ENCODE measurements at regions not wholly inside any gene's neighbourhood (a gene's known extent, or its start where the extent isn't known, plus 50 kb on each side); places are given as distances from the start of the nearest gene placed in this dataset.

DNA sequence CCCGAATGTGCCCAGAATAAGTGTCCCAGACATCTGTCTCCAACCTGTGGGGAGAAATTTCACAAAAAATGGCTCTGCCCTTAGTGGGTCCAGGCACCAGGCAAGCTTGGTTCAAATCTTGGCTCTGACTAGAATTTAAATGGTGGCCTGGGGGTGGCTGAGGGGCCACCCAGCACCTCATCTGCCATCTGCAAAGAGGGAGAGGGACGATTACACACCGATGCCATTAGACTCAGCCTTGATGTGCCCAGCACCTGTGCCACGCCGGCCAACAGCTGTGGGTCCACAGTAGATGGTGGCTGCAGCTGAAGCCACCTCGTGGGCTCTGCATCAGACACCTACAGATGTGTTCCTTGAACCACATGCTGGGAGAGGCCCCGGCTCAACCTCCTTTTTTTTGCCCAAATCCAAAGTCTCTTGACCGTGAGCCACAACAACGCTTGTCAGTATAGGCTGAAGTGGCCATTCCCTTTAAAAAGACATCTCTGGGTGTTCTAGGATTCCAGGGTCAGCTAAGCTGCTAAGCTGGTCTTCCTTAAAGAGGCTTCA lies 222.0 kb upstream of the RAB6C start:
- peak; percentile 3 for ATAC-seq
- Histone ChIP-seq H3K36me3 (no peaks in the 10 kb centered on the region), H3K4me3 (no peak overlapping the region), H3K9me3 (no peaks in the 10 kb centered on the region), H3K4me1 (peaks cover 0 to 19% (median 0%) of the 10 kb centered on the region in 3 donors), H3K27me3 (no peaks in the 10 kb centered on the region), H3K27ac (peak overlapping the region in 2 of 4 donors; percentile 30 to 65)
- 83% methylated on average over 6 of the region's 9 CpGs; no CpG with 5 or more reads in 1 of the 2 donors for WGBS, 2 donors (ENCODE audit: low coverage in 1 of 2)
- TF ChIP-seq POLR2A (IDR thresholded peaks at IDR 0.05) (no peak), EP300 (IDR thresholded peaks at IDR 0.05) (no peak), POLR2AphosphoS5 (IDR thresholded peaks at IDR 0.05) (no peak)
- TF ChIP-seq, protein P1, sequence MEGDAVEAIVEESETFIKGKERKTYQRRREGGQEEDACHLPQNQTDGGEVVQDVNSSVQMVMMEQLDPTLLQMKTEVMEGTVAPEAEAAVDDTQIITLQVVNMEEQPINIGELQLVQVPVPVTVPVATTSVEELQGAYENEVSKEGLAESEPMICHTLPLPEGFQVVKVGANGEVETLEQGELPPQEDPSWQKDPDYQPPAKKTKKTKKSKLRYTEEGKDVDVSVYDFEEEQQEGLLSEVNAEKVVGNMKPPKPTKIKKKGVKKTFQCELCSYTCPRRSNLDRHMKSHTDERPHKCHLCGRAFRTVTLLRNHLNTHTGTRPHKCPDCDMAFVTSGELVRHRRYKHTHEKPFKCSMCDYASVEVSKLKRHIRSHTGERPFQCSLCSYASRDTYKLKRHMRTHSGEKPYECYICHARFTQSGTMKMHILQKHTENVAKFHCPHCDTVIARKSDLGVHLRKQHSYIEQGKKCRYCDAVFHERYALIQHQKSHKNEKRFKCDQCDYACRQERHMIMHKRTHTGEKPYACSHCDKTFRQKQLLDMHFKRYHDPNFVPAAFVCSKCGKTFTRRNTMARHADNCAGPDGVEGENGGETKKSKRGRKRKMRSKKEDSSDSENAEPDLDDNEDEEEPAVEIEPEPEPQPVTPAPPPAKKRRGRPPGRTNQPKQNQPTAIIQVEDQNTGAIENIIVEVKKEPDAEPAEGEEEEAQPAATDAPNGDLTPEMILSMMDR (IDR thresholded peaks at IDR 0.05): no peak

DNA sequence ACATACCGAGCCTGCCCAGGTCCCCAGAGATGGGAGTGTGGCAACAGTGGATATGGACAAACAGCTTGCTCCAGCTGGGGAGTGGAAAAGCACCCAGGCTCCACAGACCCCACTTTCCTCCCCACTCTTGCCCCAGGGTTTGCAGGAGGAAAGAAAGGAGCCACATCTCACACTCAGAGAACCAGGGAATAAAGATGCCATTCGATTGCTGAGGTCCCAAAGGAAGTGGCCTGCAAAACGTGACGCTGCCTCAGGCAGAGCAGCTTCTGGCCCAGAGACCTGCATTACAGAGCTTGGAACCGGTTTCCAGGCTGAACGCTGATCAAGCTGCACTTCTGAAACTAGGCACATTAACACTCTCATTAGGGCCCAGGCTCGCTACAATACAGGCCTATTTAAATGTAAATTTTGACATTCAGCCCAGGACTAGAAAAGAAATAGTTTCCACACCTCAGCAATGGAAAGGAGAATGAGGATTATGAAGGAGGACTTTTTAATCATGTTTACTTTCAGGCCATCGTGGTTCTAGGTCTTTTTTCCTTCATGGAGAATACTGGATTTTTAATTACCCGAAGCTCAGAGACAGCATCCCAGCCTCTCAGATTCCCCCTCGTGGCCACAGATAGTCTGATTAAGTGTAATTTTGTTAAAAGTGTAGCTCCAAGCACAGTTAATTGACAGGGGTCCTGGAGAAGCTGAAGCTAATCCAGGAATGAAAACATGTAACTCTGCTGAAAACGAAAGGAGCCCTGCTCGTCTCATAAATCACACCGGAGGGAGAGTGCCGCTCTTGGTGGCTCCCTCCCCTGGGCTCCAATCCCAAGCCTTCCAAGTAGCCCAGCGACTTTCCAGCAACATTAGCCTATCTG lies 221.3 kb upstream of the RAB6C start:
- Histone ChIP-seq H3K27me3 (no peaks in the 10 kb centered on the region), H3K27ac (peak overlapping the region in 3 of 4 donors; percentile 28 to 65 (median 30)), H3K4me3 (peak overlapping the region; percentile 28 to 43), H3K4me1 (peaks cover 0 to 19% (median 0%) of the 10 kb centered on the region in 3 donors), H3K36me3 (no peaks in the 10 kb centered on the region), H3K9me3 (no peaks in the 10 kb centered on the region)
- WGBS, 2 donors (ENCODE audit: low coverage in 1 of 2): 0 to 23% methylated on average over 6 to 11 of the region's 15 CpGs
- TF ChIP-seq POLR2A (IDR thresholded peaks at IDR 0.05) (no peak), POLR2AphosphoS5 (IDR thresholded peaks at IDR 0.05) (no peak), EP300 (IDR thresholded peaks at IDR 0.05) (no peak)
- TF ChIP-seq, protein P1 (IDR thresholded peaks at IDR 0.05): no peak
- peak; percentile 42 for ATAC-seq

DNA sequence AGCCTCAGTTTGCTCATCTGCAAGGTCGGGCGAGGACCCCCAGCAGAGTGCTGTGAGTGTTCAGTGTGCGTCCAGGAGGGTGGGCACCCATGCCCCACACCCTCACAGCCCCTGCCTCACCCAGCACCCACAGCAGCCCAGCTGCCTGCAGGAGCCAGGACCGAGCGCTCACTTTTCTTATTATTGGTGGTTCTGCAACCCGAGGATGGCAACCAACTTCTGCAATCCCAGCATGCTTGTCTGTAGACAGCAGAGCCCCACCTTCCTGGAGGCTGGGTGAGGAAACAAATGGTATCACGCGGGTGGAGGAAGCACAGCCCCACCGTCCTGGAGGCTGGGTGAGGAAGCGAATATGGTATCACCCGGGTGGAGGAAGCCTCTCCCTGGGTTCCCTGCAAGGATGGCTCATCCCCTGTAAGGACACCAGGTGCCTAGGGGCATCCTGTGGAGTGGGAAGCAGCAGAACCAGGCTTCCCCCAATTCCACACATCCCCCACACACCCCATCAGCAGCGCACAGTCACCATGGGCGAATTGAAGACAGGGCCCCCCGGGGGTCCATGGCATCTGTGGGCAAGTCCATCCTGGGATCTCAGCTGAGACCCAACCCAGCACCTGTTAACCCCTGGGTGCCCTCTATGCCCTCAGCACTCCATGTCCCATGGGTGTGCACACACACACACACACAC lies 220.5 kb upstream of the RAB6C start:
- no peaks in the 10 kb centered on the region for H3K9me3 ChIP-seq
- no peaks in the 10 kb centered on the region for H3K27me3 ChIP-seq
- peak overlapping the region in 3 of 4 donors; percentile 28 to 65 (median 30) for H3K27ac ChIP-seq
- no peaks in the 10 kb centered on the region for H3K36me3 ChIP-seq
- TF ChIP-seq, protein P1 (IDR thresholded peaks at IDR 0.05): no peak
- TF ChIP-seq POLR2A (IDR thresholded peaks at IDR 0.05) (no peak), POLR2AphosphoS5 (IDR thresholded peaks at IDR 0.05) (no peak), EP300 (IDR thresholded peaks at IDR 0.05) (no peak)
- peaks cover 0 to 19% (median 0%) of the 10 kb centered on the region in 3 donors for H3K4me1 ChIP-seq
- peak overlapping the region; percentile 28 to 43 for H3K4me3 ChIP-seq
- WGBS, 2 donors (ENCODE audit: low coverage in 1 of 2): 22% methylated on average over 5 of the region's 14 CpGs; no CpG with 5 or more reads in 1 of the 2 donors
- ATAC-seq: peak; percentile 56

DNA sequence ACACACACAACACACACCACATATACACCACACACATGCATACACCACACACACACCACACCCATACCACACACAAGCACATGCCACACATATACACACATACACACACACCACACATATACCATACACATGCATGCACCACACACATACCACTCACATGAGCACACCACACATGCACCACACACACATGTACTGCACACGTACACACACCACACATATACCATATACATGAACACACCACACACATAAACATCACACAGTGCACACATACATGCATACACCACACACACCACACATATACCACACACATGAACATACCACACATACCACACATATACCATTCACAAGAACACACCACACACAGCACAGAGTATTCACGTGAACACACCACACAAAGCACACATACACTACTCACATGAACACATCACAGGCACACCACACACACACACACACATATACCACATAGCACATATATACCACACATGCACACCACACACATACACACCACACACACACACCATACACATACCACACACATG lies 219.9 kb upstream of the RAB6C start:
- Histone ChIP-seq H3K27me3 (peaks cover 4% of the 10 kb centered on the region), H3K9me3 (no peaks in the 10 kb centered on the region), H3K4me1 (peaks cover 0 to 19% (median 0%) of the 10 kb centered on the region in 3 donors), H3K36me3 (no peaks in the 10 kb centered on the region), H3K27ac (no peak overlapping the region), H3K4me3 (no peak overlapping the region)
- no peak for ATAC-seq
- 95 to 100% methylated on average over 2 of the region's 2 CpGs for WGBS, 2 donors (ENCODE audit: low coverage in 1 of 2)
- TF ChIP-seq POLR2A (IDR thresholded peaks at IDR 0.05) (no peak), POLR2AphosphoS5 (IDR thresholded peaks at IDR 0.05) (no peak), EP300 (IDR thresholded peaks at IDR 0.05) (no peak)
- TF ChIP-seq, protein P1 (IDR thresholded peaks at IDR 0.05): no peak

Measured in gastroesophageal sphincter (tissue), 4 donors.